Keratinocyte (primary cell): ENCODE measurements at regions not wholly inside any gene's neighbourhood (a gene's known extent, or its start where the extent isn't known, plus 50 kb on each side); places are given as distances from the start of the nearest gene placed in this dataset.

ENCODE experiments used
- DNase-seq: peaks from one replicate; pipeline ENCODE4 v3.0.0-alpha.2; 2011; ENCODE audit warnings: low read depth, missing footprints, low spot score
- FAIRE-seq: peaks from 2 replicates; lab custom pipeline; 2011; peaks lifted over from hg19 to GRCh38; lab: Jason Lieb, UNC
- H2AFZ ChIP-seq: 2 replicates; pipeline ENCODE4 v1.6.0; 2012; ENCODE audit warnings: low read length, control low read depth, inconsistent platforms; ENCODE audit not compliant: control insufficient read depth
- H3K27ac ChIP-seq: 2 replicates; pipeline ENCODE4 v1.5.1; 2011; ENCODE audit warnings: low read length; ENCODE audit not compliant: control insufficient read depth, insufficient read depth
- H3K27me3 ChIP-seq: 3 replicates; pipeline ENCODE4 v1.6.0; 2011; ENCODE audit warnings: low read length; ENCODE audit not compliant: control insufficient read depth, insufficient read depth; ENCODE audit errors: extremely low read depth
- H3K36me3 ChIP-seq, 2 experiments: 2 replicates in 1 of 2; 3 replicates in 1 of 2; pipeline ENCODE4 v1.5.1; 2011; ENCODE audit warnings: low read length in 2 of 2, mild to moderate bottlenecking in 1 of 2; ENCODE audit not compliant: control insufficient read depth in 2 of 2, insufficient read depth in 2 of 2; ENCODE audit errors: extremely low read depth in 1 of 2
- H3K4me1 ChIP-seq: 3 replicates; pipeline ENCODE4 v1.5.1; 2011; ENCODE audit warnings: low read length; ENCODE audit not compliant: control insufficient read depth, insufficient read depth; ENCODE audit errors: extremely low read depth
- H3K4me2 ChIP-seq: 3 replicates; pipeline ENCODE4 v1.6.0; 2011; ENCODE audit warnings: low read depth, low read length; ENCODE audit not compliant: control insufficient read depth, insufficient read depth; ENCODE audit errors: extremely low read depth
- H3K4me3 ChIP-seq, 3 experiments: fragments of 200-600 bp in 1 of 3; sonication (generic) in 1 of 3; 2 replicates in 2 of 3; 3 replicates in 1 of 3; pipeline ENCODE4 v1.5.1; 2011 to 2016; ENCODE audit warnings: low read length in 3 of 3, mild to moderate bottlenecking in 3 of 3, control low read depth in 2 of 3, inconsistent platforms in 1 of 3, low read depth in 1 of 3, mixed read lengths in 1 of 3, mixed run types in 1 of 3, moderate library complexity in 1 of 3; ENCODE audit not compliant: control insufficient read depth in 2 of 3, insufficient read depth in 2 of 3; ENCODE audit errors: extremely low read depth in 1 of 3
- H3K79me2 ChIP-seq: 2 replicates; pipeline ENCODE4 v1.6.0; 2012; ENCODE audit warnings: low read length; ENCODE audit not compliant: control insufficient read depth, insufficient read depth
- H3K9ac ChIP-seq: 3 replicates; pipeline ENCODE4 v1.6.0; 2011; ENCODE audit warnings: low read length; ENCODE audit not compliant: control insufficient read depth, insufficient read depth; ENCODE audit errors: extremely low read depth
- H3K9me1 ChIP-seq: 3 replicates; pipeline ENCODE4 v1.6.0; 2011; ENCODE audit warnings: low read length; ENCODE audit not compliant: control insufficient read depth, insufficient read depth; ENCODE audit errors: extremely low read depth
- H3K9me3 ChIP-seq: 2 replicates; pipeline ENCODE4 v1.5.1; 2012; ENCODE audit warnings: low read depth, low read length; ENCODE audit not compliant: control insufficient read depth
- H4K20me1 ChIP-seq: 3 replicates; pipeline ENCODE4 v1.6.0; 2011; ENCODE audit warnings: low read length; ENCODE audit not compliant: control insufficient read depth, insufficient read depth; ENCODE audit errors: extremely low read depth
- EZH2 ChIP-seq: IDR thresholded peaks from one replicate; pipeline ENCODE4 v1.6.1; 2012; ENCODE audit warnings: inconsistent platforms, mild to moderate bottlenecking, low read length, moderate library complexity
- dilution Hi-C: fragments of 300-500 bp; cut with MboI; formaldehyde crosslinking; loops from one replicate; pipeline ENCODE4 v1.7.0; 2020; ENCODE audit warnings: low sequenced_read_pairs; ENCODE audit not compliant: extremely low pct_ligation_motif_present
- TF ChIP-seq, protein P1 (sequence below), 3 experiments: IDR thresholded peaks in 1 of 3; conservative IDR thresholded peaks in 1 of 3; optimal IDR thresholded peaks in 1 of 3; 2 replicates in 2 of 3; 3 replicates in 1 of 3; pipeline versions ENCODE3 to v1.5.1; 2011; ENCODE audit warnings: low read length in 3 of 3, mild to moderate bottlenecking in 3 of 3, moderate library complexity in 2 of 3, control low read depth in 1 of 3, inconsistent platforms in 1 of 3; ENCODE audit not compliant: insufficient read depth in 2 of 3; ENCODE audit errors: extremely low read depth in 1 of 3

DNA sequence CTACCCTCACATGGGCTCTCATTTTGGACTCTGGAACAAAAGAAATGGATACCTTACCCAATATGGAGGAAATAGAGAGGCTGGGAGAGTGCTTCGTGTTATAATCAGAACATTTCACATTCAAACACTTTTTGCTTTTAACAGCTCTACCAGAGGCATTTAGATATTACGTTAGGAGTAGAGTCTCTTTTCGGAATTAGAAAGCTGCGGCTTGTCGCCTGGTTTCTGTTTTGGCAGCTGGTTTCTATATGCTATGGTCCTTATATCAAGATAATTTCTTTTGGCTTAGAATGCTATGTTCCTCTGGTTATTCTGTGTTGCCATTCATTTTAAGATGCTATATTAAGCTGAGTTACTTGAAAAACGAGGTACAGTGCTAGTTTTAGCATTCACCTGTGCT, 392.8 kb upstream of the GALNT5 start:
- H3K4me2 ChIP-seq, result no peak overlapping the region
- no peak for DNase-seq
- H3K4me3 ChIP-seq, result no peak overlapping the region
- H3K9me1 ChIP-seq, result no peaks in the 10 kb centered on the region
- peaks cover 11% of the 10 kb centered on the region for H3K4me1 ChIP-seq
- TF ChIP-seq, protein P1, sequence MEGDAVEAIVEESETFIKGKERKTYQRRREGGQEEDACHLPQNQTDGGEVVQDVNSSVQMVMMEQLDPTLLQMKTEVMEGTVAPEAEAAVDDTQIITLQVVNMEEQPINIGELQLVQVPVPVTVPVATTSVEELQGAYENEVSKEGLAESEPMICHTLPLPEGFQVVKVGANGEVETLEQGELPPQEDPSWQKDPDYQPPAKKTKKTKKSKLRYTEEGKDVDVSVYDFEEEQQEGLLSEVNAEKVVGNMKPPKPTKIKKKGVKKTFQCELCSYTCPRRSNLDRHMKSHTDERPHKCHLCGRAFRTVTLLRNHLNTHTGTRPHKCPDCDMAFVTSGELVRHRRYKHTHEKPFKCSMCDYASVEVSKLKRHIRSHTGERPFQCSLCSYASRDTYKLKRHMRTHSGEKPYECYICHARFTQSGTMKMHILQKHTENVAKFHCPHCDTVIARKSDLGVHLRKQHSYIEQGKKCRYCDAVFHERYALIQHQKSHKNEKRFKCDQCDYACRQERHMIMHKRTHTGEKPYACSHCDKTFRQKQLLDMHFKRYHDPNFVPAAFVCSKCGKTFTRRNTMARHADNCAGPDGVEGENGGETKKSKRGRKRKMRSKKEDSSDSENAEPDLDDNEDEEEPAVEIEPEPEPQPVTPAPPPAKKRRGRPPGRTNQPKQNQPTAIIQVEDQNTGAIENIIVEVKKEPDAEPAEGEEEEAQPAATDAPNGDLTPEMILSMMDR (optimal IDR thresholded peaks at IDR 0.05 in 1 of 3, IDR thresholded peaks at IDR 0.05 in 1 of 3, conservative IDR thresholded peaks at IDR 0.05 in 1 of 3; ENCODE audit: extremely low read depth in 1 of 3, insufficient read depth in 2 of 3, low read length in 3 of 3), result no peak
- dilution Hi-C loops, result no loop called here
- H3K9ac ChIP-seq, result no peak overlapping the region
- no peaks in the 10 kb centered on the region for H3K79me2 ChIP-seq
- H2AFZ ChIP-seq, result peak overlapping the region; percentile 8
- H3K36me3 ChIP-seq, result no peaks in the 10 kb centered on the region
- H3K27ac ChIP-seq, result no peak overlapping the region
- no peaks in the 10 kb centered on the region for H3K9me3 ChIP-seq
- no peaks in the 10 kb centered on the region for H3K27me3 ChIP-seq
- no peaks in the 10 kb centered on the region for H4K20me1 ChIP-seq
- FAIRE-seq, result no peak

DNA sequence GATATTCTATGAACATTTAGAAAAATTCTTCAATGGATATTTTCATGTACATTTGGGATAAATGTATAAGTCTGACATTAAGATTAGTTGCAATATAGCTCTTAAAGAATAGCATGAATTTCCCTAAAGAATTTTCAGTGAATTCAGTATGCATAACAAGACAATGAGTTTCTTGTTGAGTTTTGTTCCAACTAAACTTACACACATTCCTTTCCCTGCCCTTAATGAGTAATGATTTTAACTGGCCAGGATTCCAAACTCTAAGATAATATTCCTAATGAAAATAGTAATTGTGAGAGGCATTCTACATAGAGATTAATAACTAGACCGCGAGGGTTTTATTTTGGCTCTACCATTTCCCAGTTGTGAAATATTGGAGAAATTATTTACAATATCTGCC, 390.3 kb upstream of the GALNT5 start:
- peak; percentile 43 for FAIRE-seq
- no peaks in the 10 kb centered on the region for H3K36me3 ChIP-seq
- TF ChIP-seq EZH2, result no peak
- TF ChIP-seq, protein P1 (optimal IDR thresholded peaks at IDR 0.05 in 1 of 3, IDR thresholded peaks at IDR 0.05 in 1 of 3, conservative IDR thresholded peaks at IDR 0.05 in 1 of 3; ENCODE audit: extremely low read depth in 1 of 3, insufficient read depth in 2 of 3, low read length in 3 of 3), result no peak
- no peak for DNase-seq
- peaks cover 11% of the 10 kb centered on the region for H3K4me1 ChIP-seq
- peak overlapping the region; percentile 0 for H3K4me2 ChIP-seq
- no peaks in the 10 kb centered on the region for H3K27me3 ChIP-seq
- no peaks in the 10 kb centered on the region for H3K79me2 ChIP-seq
- no peaks in the 10 kb centered on the region for H3K9me3 ChIP-seq
- no peaks in the 10 kb centered on the region for H4K20me1 ChIP-seq
- no peak overlapping the region for H3K27ac ChIP-seq
- no peaks in the 10 kb centered on the region for H3K9me1 ChIP-seq
- dilution Hi-C loops, result no loop called here
- no peak overlapping the region for H3K9ac ChIP-seq
- no peak overlapping the region for H3K4me3 ChIP-seq
- no peak overlapping the region for H2AFZ ChIP-seq
